ENCODE measurements at regions not wholly inside any gene's neighbourhood (a gene's known extent, or its start where the extent isn't known, plus 50 kb on each side); places are given as distances from the start of the nearest gene placed in this dataset.

DNA sequence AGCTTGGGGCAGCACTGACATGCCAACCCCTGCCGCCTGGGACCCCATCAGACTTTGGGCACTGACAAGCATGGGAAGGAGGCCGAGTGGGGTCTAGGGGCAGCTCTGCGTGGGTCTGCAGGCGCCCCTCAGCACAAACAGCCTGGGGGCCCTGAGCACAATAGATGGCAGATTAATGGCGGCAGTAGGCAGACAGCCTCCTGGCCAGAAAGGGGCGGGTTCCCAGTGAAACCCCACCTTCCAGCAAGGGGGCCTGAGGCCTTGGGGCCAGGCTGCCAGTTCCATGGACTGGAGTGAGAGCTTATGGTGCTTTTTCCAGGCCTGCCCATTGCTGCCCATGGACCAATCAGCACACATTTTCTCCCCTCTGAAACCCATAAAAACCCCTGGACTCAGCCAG lies 2031.2 kb downstream of the EFNA5 start:
- TF ChIP-seq, protein P1, sequence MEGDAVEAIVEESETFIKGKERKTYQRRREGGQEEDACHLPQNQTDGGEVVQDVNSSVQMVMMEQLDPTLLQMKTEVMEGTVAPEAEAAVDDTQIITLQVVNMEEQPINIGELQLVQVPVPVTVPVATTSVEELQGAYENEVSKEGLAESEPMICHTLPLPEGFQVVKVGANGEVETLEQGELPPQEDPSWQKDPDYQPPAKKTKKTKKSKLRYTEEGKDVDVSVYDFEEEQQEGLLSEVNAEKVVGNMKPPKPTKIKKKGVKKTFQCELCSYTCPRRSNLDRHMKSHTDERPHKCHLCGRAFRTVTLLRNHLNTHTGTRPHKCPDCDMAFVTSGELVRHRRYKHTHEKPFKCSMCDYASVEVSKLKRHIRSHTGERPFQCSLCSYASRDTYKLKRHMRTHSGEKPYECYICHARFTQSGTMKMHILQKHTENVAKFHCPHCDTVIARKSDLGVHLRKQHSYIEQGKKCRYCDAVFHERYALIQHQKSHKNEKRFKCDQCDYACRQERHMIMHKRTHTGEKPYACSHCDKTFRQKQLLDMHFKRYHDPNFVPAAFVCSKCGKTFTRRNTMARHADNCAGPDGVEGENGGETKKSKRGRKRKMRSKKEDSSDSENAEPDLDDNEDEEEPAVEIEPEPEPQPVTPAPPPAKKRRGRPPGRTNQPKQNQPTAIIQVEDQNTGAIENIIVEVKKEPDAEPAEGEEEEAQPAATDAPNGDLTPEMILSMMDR (IDR thresholded peaks at IDR 0.05), result no peak
- no peak for TF ChIP-seq POLR2A (IDR thresholded peaks at IDR 0.05)

Measured in right lobe of liver (tissue), 4 donors.